Neural cell (in vitro differentiated cells): ENCODE measurements at regions not wholly inside any gene's neighbourhood (a gene's known extent, or its start where the extent isn't known, plus 50 kb on each side); places are given as distances from the start of the nearest gene placed in this dataset.

Experiments
- H2AFZ ChIP-seq: fragments of 200-600, 300-800 bp; sonication (generic), shearing (Covaris generic); 2 replicates; pipeline ENCODE4 v1.6.0; 2014; ENCODE audit warnings: low read depth, mild to moderate bottlenecking, antibody characterized with exemption, low read length, moderate library complexity
- H3F3A ChIP-seq: fragments of 200-600 bp; shearing (Covaris generic); 2 replicates; pipeline ENCODE4 v1.6.1; 2016; ENCODE audit warnings: mild to moderate bottlenecking, moderate library complexity, mixed read lengths, antibody characterized with exemption, low read length; ENCODE audit not compliant: insufficient read depth, poor library complexity, severe bottlenecking
- H3K27ac ChIP-seq: fragments of 200-600, 300-800 bp; sonication (generic), shearing (Covaris generic); 2 replicates; pipeline ENCODE4 v1.5.1; 2014; ENCODE audit warnings: mild to moderate bottlenecking, low read length, moderate library complexity
- H3K27me3 ChIP-seq: fragments of 300-800, 200-600 bp; sonication (generic), shearing (Covaris generic); 2 replicates; pipeline ENCODE4 v1.6.0; 2014; ENCODE audit warnings: mild to moderate bottlenecking, low read depth, low read length, moderate library complexity; ENCODE audit not compliant: insufficient read depth
- H3K36me3 ChIP-seq: fragments of 300-800, 200-600 bp; sonication (generic), shearing (Covaris generic); 2 replicates; pipeline ENCODE4 v1.5.1; 2014; ENCODE audit warnings: mild to moderate bottlenecking, antibody characterized with exemption, low read length, moderate library complexity; ENCODE audit not compliant: insufficient read depth
- H3K4me2 ChIP-seq: fragments of 300-800, 200-600 bp; sonication (generic), shearing (Covaris generic); 2 replicates; pipeline ENCODE4 v1.6.0; 2014; ENCODE audit warnings: mild to moderate bottlenecking, low read length
- H3K4me3 ChIP-seq: fragments of 300-800, 200-600 bp; sonication (generic), shearing (Covaris generic); 2 replicates; pipeline ENCODE4 v1.5.1; 2014; ENCODE audit warnings: mild to moderate bottlenecking, low read length, moderate library complexity
- H3K79me2 ChIP-seq: fragments of 200-600 bp; shearing (Covaris generic); replicated peaks from 2 replicates; pipeline ENCODE4 v1.6.0; 2014; ENCODE audit warnings: mild to moderate bottlenecking, low read length, moderate library complexity; ENCODE audit not compliant: insufficient read depth
- H3K9ac ChIP-seq: fragments of 300-800, 200-600 bp; sonication (generic), shearing (Covaris generic); 2 replicates; pipeline ENCODE4 v1.6.1; 2016; ENCODE audit warnings: mild to moderate bottlenecking, low read length, mixed read lengths
- H3K9me2 ChIP-seq: fragments of 200-600 bp; shearing (Covaris generic); 2 replicates; pipeline ENCODE4 v1.6.1; 2016; ENCODE audit warnings: mild to moderate bottlenecking, low read length, mixed read lengths; ENCODE audit not compliant: insufficient read depth
- H3K9me3 ChIP-seq: fragments of 200-600, 300-800 bp; sonication (generic), shearing (Covaris generic); 2 replicates; pipeline ENCODE4 v1.6.1; 2016; ENCODE audit warnings: mild to moderate bottlenecking, mixed run types, low read length, moderate library complexity, mixed read lengths
- H4K20me1 ChIP-seq: fragments of 200-600 bp; shearing (Covaris generic); 2 replicates; pipeline ENCODE4 v1.6.1; 2016; ENCODE audit warnings: mild to moderate bottlenecking, mixed run types; ENCODE audit not compliant: insufficient read depth
- EP300 ChIP-seq: fragments of 450-650 bp; conservative IDR thresholded peaks from 2 replicates; pipeline ENCODE4 v1.6.1; 2014; ENCODE audit warnings: antibody characterized with exemption, mild to moderate bottlenecking, moderate library complexity; ENCODE audit not compliant: poor library complexity, severe bottlenecking
- EZH2 ChIP-seq: fragments of 200-600, 300-800 bp; shearing (Covaris generic), sonication (generic); IDR thresholded peaks from 2 replicates; pipeline ENCODE4 v1.6.1; 2014; ENCODE audit warnings: antibody characterized with exemption, low read length, borderline replicate concordance, mild to moderate bottlenecking; ENCODE audit not compliant: insufficient read depth, poor library complexity, severe bottlenecking
- MXI1 ChIP-seq: fragments of 450-650 bp; conservative IDR thresholded peaks from 2 replicates; pipeline ENCODE4 v1.6.1; 2014; ENCODE audit warnings: antibody characterized with exemption, mild to moderate bottlenecking; ENCODE audit not compliant: poor library complexity, severe bottlenecking
- POLR2AphosphoS5 ChIP-seq: IDR thresholded peaks from 2 replicates; pipeline ENCODE4 v1.6.1; 2012
- RAD21 ChIP-seq: fragments of 450-650 bp; conservative IDR thresholded peaks from 2 replicates; pipeline ENCODE4 v1.6.1; 2014; ENCODE audit warnings: antibody characterized with exemption, mild to moderate bottlenecking, moderate library complexity
- SMC3 ChIP-seq: fragments of 450-650 bp; conservative IDR thresholded peaks from 2 replicates; pipeline ENCODE4 v1.6.1; 2014; ENCODE audit warnings: antibody characterized with exemption, mild to moderate bottlenecking, moderate library complexity; ENCODE audit not compliant: poor library complexity
- TAF1 ChIP-seq: IDR thresholded peaks from 2 replicates; pipeline ENCODE4 v1.6.1; 2012; ENCODE audit warnings: low read depth
- TF ChIP-seq, protein P1 (sequence below): fragments of 450-650 bp; IDR thresholded peaks from 2 replicates; pipeline ENCODE4 v1.5.1; 2014; ENCODE audit warnings: antibody characterized with exemption, mild to moderate bottlenecking, moderate library complexity; ENCODE audit not compliant: poor library complexity, severe bottlenecking
- TF ChIP-seq, protein P2 (sequence below): IDR thresholded peaks from 2 replicates; pipeline ENCODE4 v1.6.1; 2012; ENCODE audit warnings: borderline replicate concordance

DNA sequence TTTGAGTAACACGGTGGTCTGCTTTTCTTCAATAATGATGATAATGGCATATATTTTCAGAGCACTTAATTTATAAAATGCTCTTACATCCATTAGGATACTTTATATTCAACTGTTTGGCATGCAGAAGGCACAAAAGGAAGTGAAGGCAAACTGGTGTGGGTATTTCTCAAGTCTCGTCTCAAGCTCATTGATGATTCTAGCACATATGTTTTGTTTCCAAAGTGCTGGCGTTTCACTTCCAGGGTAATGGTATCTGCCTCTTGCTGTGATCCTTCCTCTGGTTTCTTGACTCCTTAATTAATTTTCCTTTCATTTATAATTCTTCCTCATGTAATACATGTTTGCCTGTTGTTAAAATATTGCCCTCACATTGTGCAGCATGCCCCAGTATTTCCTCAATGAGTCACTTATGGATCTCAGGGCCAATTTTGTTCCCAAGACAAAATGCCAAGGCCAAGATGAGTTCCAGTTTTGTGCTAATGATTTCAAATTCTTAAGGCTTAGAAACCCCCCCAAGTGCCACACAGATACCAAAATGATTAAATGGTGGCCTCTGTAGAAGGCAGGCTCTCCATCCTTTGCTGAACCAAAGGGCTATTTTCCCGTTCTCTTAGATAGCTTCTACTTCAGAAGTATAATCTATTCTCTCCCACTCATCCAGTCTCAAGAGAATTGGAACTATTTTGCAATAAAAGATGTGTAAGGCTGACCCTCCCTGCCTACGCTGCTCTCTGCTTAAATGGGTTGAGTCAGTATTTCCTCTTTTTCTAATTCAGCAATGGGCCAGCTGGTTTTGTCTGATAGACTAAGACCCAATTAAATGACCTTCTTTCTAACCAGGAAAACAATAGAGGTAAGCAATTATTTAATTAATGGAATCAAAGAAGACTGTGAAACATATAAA is 171.2 kb downstream of the ZNF365 start:
- no peaks in the 10 kb centered on the region for H4K20me1 ChIP-seq
- no peaks in the 10 kb centered on the region for H3F3A ChIP-seq
- no peak overlapping the region for H3K4me3 ChIP-seq
- H2AFZ ChIP-seq, result no peak overlapping the region
- H3K9me2 ChIP-seq, result no peaks in the 10 kb centered on the region
- no peaks in the 10 kb centered on the region for H3K79me2 ChIP-seq
- H3K4me2 ChIP-seq, result no peak overlapping the region
- H3K9ac ChIP-seq, result no peak overlapping the region
- H3K27ac ChIP-seq, result no peak overlapping the region
- no peaks in the 10 kb centered on the region for H3K27me3 ChIP-seq
- TF ChIP-seq SMC3, result no peak
- TF ChIP-seq TAF1, result no peak
- no peak for TF ChIP-seq POLR2AphosphoS5
- no peak for TF ChIP-seq EP300
- no peaks in the 10 kb centered on the region for H3K9me3 ChIP-seq
- H3K36me3 ChIP-seq, result no peaks in the 10 kb centered on the region

DNA sequence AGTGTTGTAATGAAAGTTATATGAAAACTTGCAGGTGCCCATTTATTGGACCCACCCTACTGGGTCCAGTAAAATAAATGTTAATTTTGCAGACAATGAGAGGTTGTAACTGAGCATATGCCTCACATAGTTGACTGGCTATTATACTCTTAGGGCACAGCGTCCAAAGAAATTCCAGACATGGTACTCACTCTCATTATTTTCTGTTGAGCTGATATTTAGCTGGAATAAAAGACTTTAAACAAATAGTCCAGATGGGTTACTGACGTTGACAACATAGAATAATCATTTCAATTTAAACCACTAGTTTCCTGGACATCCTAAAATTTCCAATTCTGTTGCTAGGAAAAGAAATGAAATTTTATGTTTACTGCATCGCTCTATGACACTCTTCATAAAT is 174.5 kb downstream of the ZNF365 start:
- Histone ChIP-seq H3K9me2 (no peaks in the 10 kb centered on the region), H3F3A (no peaks in the 10 kb centered on the region), H4K20me1 (no peaks in the 10 kb centered on the region), H3K4me2 (no peak overlapping the region), H3K79me2 (no peaks in the 10 kb centered on the region), H3K9me3 (no peaks in the 10 kb centered on the region), H2AFZ (no peak overlapping the region), H3K9ac (no peak overlapping the region), H3K27me3 (no peaks in the 10 kb centered on the region), H3K36me3 (no peaks in the 10 kb centered on the region), H3K4me3 (no peak overlapping the region), H3K27ac (no peak overlapping the region)
- TF ChIP-seq TAF1 (no peak), POLR2AphosphoS5 (no peak), EZH2 (no peak), MXI1 (no peak), RAD21 (no peak), EP300 (no peak), SMC3 (no peak)
- TF ChIP-seq, protein P1, sequence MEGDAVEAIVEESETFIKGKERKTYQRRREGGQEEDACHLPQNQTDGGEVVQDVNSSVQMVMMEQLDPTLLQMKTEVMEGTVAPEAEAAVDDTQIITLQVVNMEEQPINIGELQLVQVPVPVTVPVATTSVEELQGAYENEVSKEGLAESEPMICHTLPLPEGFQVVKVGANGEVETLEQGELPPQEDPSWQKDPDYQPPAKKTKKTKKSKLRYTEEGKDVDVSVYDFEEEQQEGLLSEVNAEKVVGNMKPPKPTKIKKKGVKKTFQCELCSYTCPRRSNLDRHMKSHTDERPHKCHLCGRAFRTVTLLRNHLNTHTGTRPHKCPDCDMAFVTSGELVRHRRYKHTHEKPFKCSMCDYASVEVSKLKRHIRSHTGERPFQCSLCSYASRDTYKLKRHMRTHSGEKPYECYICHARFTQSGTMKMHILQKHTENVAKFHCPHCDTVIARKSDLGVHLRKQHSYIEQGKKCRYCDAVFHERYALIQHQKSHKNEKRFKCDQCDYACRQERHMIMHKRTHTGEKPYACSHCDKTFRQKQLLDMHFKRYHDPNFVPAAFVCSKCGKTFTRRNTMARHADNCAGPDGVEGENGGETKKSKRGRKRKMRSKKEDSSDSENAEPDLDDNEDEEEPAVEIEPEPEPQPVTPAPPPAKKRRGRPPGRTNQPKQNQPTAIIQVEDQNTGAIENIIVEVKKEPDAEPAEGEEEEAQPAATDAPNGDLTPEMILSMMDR, result no peak
- TF ChIP-seq, protein P2, sequence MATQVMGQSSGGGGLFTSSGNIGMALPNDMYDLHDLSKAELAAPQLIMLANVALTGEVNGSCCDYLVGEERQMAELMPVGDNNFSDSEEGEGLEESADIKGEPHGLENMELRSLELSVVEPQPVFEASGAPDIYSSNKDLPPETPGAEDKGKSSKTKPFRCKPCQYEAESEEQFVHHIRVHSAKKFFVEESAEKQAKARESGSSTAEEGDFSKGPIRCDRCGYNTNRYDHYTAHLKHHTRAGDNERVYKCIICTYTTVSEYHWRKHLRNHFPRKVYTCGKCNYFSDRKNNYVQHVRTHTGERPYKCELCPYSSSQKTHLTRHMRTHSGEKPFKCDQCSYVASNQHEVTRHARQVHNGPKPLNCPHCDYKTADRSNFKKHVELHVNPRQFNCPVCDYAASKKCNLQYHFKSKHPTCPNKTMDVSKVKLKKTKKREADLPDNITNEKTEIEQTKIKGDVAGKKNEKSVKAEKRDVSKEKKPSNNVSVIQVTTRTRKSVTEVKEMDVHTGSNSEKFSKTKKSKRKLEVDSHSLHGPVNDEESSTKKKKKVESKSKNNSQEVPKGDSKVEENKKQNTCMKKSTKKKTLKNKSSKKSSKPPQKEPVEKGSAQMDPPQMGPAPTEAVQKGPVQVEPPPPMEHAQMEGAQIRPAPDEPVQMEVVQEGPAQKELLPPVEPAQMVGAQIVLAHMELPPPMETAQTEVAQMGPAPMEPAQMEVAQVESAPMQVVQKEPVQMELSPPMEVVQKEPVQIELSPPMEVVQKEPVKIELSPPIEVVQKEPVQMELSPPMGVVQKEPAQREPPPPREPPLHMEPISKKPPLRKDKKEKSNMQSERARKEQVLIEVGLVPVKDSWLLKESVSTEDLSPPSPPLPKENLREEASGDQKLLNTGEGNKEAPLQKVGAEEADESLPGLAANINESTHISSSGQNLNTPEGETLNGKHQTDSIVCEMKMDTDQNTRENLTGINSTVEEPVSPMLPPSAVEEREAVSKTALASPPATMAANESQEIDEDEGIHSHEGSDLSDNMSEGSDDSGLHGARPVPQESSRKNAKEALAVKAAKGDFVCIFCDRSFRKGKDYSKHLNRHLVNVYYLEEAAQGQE, result no peak
